Hepatic stellate cell (primary cell): ENCODE measurements at regions not wholly inside any gene's neighbourhood (a gene's known extent, or its start where the extent isn't known, plus 50 kb on each side); places are given as distances from the start of the nearest gene placed in this dataset.
A peak's percentile ranks its signal among the peaks of the same experiment; 100 is the strongest.

ENCODE experiments used
- DNase-seq: peaks from one replicate; pipeline ENCODE4 v3.0.0; 2011; ENCODE audit warnings: low spot score

GRCh38 chr9:79104951-79105350, 466.8 kb upstream of the TLE4 start:
- DNase-seq, result no peak

DNA sequence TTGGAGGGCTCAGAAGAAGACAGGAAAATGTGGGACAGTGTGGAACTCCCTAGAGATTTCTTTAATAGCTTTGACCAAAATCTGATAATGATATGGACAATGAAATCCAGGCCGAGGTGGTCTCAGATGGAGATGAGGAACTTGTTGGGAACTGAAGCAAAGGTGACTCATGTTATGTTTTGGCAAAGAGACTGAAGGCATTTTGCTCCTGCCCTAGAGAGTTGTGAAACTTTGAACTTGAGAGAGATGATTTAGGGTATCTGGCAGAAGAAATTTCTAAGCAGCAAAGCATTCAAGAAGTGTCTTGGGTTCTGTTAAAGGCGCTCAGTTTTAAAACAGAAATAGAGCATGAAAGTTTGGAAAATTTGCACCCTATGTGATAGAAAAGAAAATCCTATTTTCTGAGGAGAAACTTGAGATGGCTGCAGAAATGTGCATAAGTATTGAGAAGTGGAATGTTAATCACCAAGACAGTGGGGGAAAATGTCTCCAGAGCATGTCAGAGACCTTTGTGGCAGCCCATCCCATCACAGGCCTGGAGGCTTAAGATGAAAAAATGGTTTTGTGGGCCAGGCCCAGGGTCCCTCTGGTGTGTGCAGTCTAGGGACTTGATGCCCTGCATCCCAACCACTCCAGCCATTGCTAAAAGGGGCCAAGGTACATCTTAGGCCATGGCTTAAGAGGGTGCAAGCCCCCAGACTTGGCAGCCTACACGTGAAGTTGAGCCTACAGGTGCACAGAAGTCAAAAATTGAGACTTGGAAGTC, 463.7 kb upstream of the TLE4 start:
- no peak for DNase-seq

DNA sequence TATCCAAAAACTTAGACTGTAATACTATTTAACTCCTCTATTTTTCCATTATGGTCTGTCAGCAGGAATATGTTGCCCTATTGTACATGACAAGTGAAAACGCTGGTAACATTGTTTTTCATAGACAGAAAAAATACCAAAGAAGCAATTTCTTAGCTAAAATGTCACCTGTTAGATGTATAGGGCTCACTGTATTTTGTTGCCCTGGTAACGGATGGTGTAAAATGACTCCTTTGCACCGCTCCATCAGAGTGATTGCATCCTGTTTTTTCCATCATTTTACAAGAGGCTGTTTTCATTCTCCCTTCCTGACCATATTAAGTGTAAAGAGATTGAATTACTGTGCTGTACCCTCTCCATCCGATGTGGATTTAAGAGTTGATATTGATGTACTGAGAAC, 460.1 kb upstream of the TLE4 start:
- no peak for DNase-seq

- DNase-seq, result no peak
Measured at GRCh38 chr9:79115176-79115575, 456.6 kb upstream of the TLE4 start.

DNA sequence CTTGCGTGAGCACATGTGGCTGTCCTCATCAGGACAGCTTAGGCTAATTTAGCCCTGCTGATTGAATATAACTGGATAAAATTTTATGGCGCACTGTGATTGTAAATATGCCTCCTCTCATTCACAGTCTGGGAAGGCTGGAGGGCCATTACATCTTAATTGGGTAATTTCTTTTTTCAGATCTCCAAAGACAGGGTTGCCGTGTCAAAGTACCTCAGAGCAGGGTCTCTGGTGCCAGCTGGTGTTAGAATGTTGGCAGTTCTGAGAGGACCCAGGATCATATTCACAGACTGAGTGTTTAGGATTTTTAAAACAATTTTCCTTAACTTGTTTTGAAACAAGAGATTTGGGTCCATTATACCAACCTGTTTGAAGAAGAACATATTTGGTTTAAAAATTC, 455.7 kb upstream of the TLE4 start:
- DNase-seq, result no peak

DNA sequence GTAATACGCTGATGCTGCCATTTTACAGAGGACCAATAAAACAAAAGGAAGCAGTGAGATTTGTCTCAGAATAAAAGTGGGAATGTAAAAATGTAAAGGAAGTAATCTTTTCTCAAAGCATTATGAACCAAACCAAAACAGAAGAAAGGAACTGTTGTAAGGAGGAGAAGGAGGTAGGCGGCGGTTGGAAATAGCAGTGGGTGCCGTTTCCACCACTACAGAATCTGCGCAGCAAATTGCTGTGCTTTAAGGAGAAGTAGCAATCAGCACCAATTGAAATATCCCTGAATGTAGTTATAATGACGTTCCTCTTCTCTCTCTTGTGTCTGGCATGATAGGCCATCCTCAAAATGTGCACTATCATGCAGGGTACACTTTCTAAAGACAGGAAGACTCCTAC, 455.1 kb upstream of the TLE4 start:
- DNase-seq, result no peak

DNA sequence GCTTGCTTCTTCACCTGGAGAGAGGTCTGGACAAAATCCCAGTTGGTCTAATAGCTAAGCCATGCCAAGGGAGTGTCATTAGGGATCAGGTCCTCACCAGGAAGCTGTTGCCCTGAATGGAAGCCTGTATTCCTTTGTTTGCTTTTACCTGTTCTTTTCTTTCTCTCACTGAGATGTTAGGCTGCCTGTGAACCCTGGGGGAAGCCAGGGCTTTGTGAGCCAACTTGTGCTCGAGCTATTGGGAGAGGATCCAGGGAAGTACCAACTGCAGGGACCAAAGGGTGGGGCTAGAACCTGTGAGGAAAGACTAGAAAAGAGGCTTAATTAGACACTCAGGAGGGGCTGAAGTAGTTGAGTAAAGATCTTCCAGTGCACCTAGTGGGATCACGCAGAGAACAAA, 451.2 kb upstream of the TLE4 start:
- no peak for DNase-seq

- DNase-seq, result no peak
Measured at GRCh38 chr9:79120941-79121340, 450.8 kb upstream of the TLE4 start.

DNA sequence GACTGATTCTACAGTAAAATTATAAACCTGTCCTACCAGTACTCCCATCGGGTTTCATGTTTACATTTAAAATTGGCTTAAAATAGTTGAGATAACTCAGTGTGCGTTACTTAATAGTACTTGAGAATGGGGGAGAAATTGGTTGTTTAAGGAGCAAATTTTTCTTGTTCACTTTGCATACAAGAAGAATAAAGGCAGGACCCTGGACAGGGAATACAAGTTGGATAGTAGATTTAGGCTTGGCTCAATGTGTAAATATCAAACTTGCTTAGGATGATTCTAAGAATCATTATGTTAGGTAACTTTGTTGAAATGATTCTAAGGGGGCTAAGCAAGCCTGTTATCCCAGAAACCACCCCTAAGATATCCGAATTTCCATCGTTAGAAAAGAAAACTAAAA, 448.4 kb upstream of the TLE4 start:
- no peak for DNase-seq

- DNase-seq, result no peak
Measured at GRCh38 chr9:79127661-79128060, 444.1 kb upstream of the TLE4 start.

DNA sequence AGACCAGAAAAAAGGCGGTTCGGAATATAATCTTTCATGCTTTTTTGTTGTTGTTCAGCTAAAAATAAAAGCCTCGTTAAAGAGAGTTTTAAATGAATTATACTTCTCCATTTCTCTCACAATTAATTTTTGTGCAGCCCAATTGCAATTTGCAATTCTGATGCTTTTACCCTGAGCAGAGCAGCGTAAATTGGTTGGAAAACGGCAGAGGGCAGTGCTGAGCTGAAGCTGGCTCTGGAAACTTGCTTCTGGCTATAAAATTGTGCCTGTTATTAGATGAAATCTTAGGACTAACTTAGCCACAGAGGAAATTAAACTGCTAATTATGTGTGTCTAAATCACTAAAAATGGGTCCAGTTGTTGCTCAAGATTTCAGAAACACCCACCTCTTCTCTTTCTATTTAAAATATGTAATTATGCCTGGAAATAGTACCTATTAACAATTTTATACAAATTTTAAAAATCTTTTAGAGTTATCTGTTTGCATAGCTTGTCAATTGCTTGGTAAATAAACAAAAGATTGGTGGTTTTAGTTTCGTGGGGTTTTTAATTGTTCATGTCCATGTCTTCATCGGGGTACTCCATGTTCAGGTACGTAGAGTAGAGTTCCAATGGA, 441.8 kb upstream of the TLE4 start:
- DNase-seq, result peak; percentile 26

- DNase-seq, result no peak
Measured at GRCh38 chr9:79131246-79131774, 440.5 kb upstream of the TLE4 start.

DNA sequence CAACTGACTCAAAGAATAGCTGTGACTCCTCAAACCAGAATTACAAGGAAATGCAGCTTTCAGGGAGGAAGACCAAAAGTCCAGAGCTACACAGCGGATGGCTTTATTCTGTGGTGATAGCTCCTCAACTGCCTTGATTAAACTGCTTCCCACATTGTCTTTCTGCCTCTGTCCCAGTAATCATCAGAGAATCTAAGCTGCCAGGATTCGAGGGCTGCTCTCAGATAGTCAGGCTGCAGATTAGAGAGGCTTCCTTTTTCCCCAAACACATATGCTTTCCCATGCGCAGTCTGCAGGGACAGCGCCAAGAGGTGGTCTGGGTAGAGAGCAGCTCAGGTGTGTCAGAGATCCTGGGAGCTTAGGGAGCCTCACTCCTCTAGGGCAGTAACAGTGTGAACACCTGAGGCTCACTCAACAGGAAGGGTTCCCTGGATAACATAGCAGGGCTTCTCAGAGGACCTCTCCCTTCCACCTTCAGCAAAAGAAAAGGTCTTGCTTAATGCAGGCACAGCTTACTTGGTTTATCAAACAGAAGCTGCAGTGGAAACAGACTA, 439.9 kb upstream of the TLE4 start:
- DNase-seq, result no peak

- DNase-seq, result no peak
Measured at GRCh38 chr9:79134654-79135053, 437.1 kb upstream of the TLE4 start.

- DNase-seq, result no peak
Measured at GRCh38 chr9:79135681-79136415, 435.9 kb upstream of the TLE4 start.

GRCh38 chr9:79140751-79141150, 431.0 kb upstream of the TLE4 start:
- no peak for DNase-seq

- DNase-seq, result no peak
Measured at GRCh38 chr9:79143211-79143610, 428.6 kb upstream of the TLE4 start.

- no peak for DNase-seq
Measured at GRCh38 chr9:79145442-79145841, 426.3 kb upstream of the TLE4 start.

DNA sequence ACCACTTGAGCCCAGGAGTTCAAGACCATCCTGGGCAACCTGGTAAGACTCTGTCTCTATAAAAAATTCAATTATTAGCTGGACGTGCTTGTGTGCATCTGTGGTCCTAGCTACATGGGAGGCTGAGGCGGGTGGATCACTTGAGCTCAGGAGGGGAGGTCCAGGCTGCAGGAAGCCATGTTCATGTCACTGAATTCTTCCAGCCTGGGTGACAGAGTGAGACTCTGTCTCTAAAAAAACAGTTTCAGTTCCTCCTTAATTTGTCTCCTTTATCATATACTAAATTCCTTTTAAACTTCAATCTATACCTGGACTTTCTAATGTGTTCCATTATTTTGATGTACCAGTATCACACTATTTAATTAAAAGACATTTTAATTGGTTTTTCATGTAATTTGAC, 422.2 kb upstream of the TLE4 start:
- DNase-seq, result no peak

GRCh38 chr9:79151791-79152190, 420.0 kb upstream of the TLE4 start:
- no peak for DNase-seq

GRCh38 chr9:79152306-79152705, 419.5 kb upstream of the TLE4 start:
- DNase-seq, result no peak

DNA sequence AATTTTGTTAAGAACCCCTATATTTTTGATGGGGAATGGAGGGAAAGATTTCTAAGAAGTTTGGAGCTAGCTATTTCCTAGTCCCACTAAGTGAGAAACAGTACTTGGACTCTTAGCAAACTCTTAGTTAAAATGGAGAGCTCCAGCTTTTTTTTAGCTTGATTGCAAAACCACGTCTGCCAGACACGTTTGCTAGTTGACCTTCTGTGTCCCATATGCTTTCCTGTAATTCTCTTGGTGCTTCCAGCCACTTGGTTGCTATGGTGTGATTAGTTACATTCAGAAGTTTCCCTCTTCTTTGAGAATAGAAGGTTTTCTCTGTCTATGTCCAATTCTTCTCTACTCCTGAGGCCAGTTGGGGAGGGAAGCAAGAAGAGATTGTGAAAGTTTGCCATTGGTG, 417.0 kb upstream of the TLE4 start:
- no peak for DNase-seq

GRCh38 chr9:79155308-79155707, 416.5 kb upstream of the TLE4 start:
- DNase-seq, result no peak
